ENCODE measurements at regions not wholly inside any gene's neighbourhood (a gene's known extent, or its start where the extent isn't known, plus 50 kb on each side); places are given as distances from the start of the nearest gene placed in this dataset.

- TF ChIP-seq CTCF (conservative IDR thresholded peaks at IDR 0.05), result no peak
- Mint-ChIP-seq H3K27ac (ENCODE audit: unreplicated experiment) (no peak overlapping the region), H3K36me3 (ENCODE audit: low read depth) (no peaks in the 10 kb centered on the region), H3K4me3 (no peak overlapping the region), H3K9me3 (no peaks in the 10 kb centered on the region), H3K4me1 (peaks cover 8% of the 10 kb centered on the region), H3K27me3 (ENCODE audit: low read depth) (no peaks in the 10 kb centered on the region)
- no peak for DNase-seq (ENCODE audit: low read depth, low spot score)
These were observed 478.1 kb downstream of the TTLL7 start for GRCh38 chr1:83520797-83521196.

GRCh38 chr1:83516369-83516768 lies 482.6 kb downstream of the TTLL7 start:
- H3K9me3 Mint-ChIP-seq, result no peaks in the 10 kb centered on the region
- no peak for TF ChIP-seq CTCF (conservative IDR thresholded peaks at IDR 0.05)
- no peaks in the 10 kb centered on the region for H3K27me3 Mint-ChIP-seq (ENCODE audit: low read depth)
- no peak overlapping the region for H3K4me3 Mint-ChIP-seq
- no peaks in the 10 kb centered on the region for H3K36me3 Mint-ChIP-seq (ENCODE audit: low read depth)
- no peak for DNase-seq (ENCODE audit: low read depth, low spot score)
- no peak overlapping the region for H3K27ac Mint-ChIP-seq (ENCODE audit: unreplicated experiment)
- peaks cover 10% of the 10 kb centered on the region for H3K4me1 Mint-ChIP-seq

GRCh38 chr1:83515578-83516154 lies 483.3 kb downstream of the TTLL7 start:
- Mint-ChIP-seq H3K27ac (ENCODE audit: unreplicated experiment) (no peak overlapping the region), H3K4me3 (no peak overlapping the region), H3K4me1 (peaks cover 10% of the 10 kb centered on the region), H3K36me3 (ENCODE audit: low read depth) (no peaks in the 10 kb centered on the region), H3K9me3 (no peaks in the 10 kb centered on the region), H3K27me3 (ENCODE audit: low read depth) (no peaks in the 10 kb centered on the region)
- TF ChIP-seq CTCF (conservative IDR thresholded peaks at IDR 0.05), result no peak
- DNase-seq (ENCODE audit: low read depth, low spot score), result no peak

- Mint-ChIP-seq H3K27me3 (ENCODE audit: low read depth) (no peaks in the 10 kb centered on the region), H3K36me3 (ENCODE audit: low read depth) (no peaks in the 10 kb centered on the region), H3K4me3 (no peak overlapping the region), H3K27ac (ENCODE audit: unreplicated experiment) (no peak overlapping the region), H3K4me1 (peaks cover 10% of the 10 kb centered on the region), H3K9me3 (no peaks in the 10 kb centered on the region)
- no peak for TF ChIP-seq CTCF (conservative IDR thresholded peaks at IDR 0.05)
- DNase-seq (ENCODE audit: low read depth, low spot score), result no peak
These were observed 486.3 kb downstream of the TTLL7 start for GRCh38 chr1:83512373-83513193.

GRCh38 chr1:83511146-83511726 lies 487.7 kb downstream of the TTLL7 start:
- TF ChIP-seq CTCF (conservative IDR thresholded peaks at IDR 0.05), result no peak
- Mint-ChIP-seq H3K4me3 (no peak overlapping the region), H3K27ac (ENCODE audit: unreplicated experiment) (no peak overlapping the region), H3K9me3 (no peaks in the 10 kb centered on the region), H3K4me1 (peaks cover 6% of the 10 kb centered on the region), H3K36me3 (ENCODE audit: low read depth) (no peaks in the 10 kb centered on the region), H3K27me3 (ENCODE audit: low read depth) (no peaks in the 10 kb centered on the region)
- no peak for DNase-seq (ENCODE audit: low read depth, low spot score)
